ENCODE measurements at regions not wholly inside any gene's neighbourhood (a gene's known extent, or its start where the extent isn't known, plus 50 kb on each side); places are given as distances from the start of the nearest gene placed in this dataset.

GRCh38 chr20:11338496-11339306, 579.0 kb upstream of the BTBD3 start:
- no peaks in the 10 kb centered on the region for H3K9me3 ChIP-seq (ENCODE audit: control insufficient read depth, low read length)
- no peaks in the 10 kb centered on the region for H3K4me1 ChIP-seq (ENCODE audit: control insufficient read depth, insufficient read depth, low read length)
- H3K9ac ChIP-seq (ENCODE audit: low read length) = no peak overlapping the region
- H3K36me3 ChIP-seq (ENCODE audit: control insufficient read depth, insufficient read depth, low read length) = no peaks in the 10 kb centered on the region
- no peak overlapping the region for H3K4me3 ChIP-seq (ENCODE audit: low read length)
- H3K27me3 ChIP-seq (ENCODE audit: control insufficient read depth, insufficient read depth, low read length) = no peaks in the 10 kb centered on the region

GRCh38 chr20:11344939-11345338, 572.8 kb upstream of the BTBD3 start:
- H3K9ac ChIP-seq (ENCODE audit: low read length) = no peak overlapping the region
- H3K9me3 ChIP-seq (ENCODE audit: control insufficient read depth, low read length) = no peaks in the 10 kb centered on the region
- H3K27me3 ChIP-seq (ENCODE audit: control insufficient read depth, insufficient read depth, low read length) = no peaks in the 10 kb centered on the region
- H3K4me3 ChIP-seq (ENCODE audit: low read length) = no peak overlapping the region
- H3K36me3 ChIP-seq (ENCODE audit: control insufficient read depth, insufficient read depth, low read length) = no peaks in the 10 kb centered on the region
- no peaks in the 10 kb centered on the region for H3K4me1 ChIP-seq (ENCODE audit: control insufficient read depth, insufficient read depth, low read length)

GRCh38 chr20:11347738-11348137, 570.0 kb upstream of the BTBD3 start:
- Histone ChIP-seq H3K27me3 (ENCODE audit: control insufficient read depth, insufficient read depth, low read length) (no peaks in the 10 kb centered on the region), H3K9me3 (ENCODE audit: control insufficient read depth, low read length) (no peaks in the 10 kb centered on the region), H3K4me3 (ENCODE audit: low read length) (no peak overlapping the region), H3K36me3 (ENCODE audit: control insufficient read depth, insufficient read depth, low read length) (no peaks in the 10 kb centered on the region), H3K4me1 (ENCODE audit: control insufficient read depth, insufficient read depth, low read length) (no peaks in the 10 kb centered on the region), H3K9ac (ENCODE audit: low read length) (no peak overlapping the region)

GRCh38 chr20:11350126-11351005, 567.3 kb upstream of the BTBD3 start:
- Histone ChIP-seq H3K9me3 (ENCODE audit: control insufficient read depth, low read length) (no peaks in the 10 kb centered on the region), H3K9ac (ENCODE audit: low read length) (no peak overlapping the region), H3K4me1 (ENCODE audit: control insufficient read depth, insufficient read depth, low read length) (no peaks in the 10 kb centered on the region), H3K27me3 (ENCODE audit: control insufficient read depth, insufficient read depth, low read length) (no peaks in the 10 kb centered on the region), H3K36me3 (ENCODE audit: control insufficient read depth, insufficient read depth, low read length) (no peaks in the 10 kb centered on the region), H3K4me3 (ENCODE audit: low read length) (no peak overlapping the region)

- Histone ChIP-seq H3K27me3 (ENCODE audit: control insufficient read depth, insufficient read depth, low read length) (no peaks in the 10 kb centered on the region), H3K4me1 (ENCODE audit: control insufficient read depth, insufficient read depth, low read length) (no peaks in the 10 kb centered on the region), H3K9me3 (ENCODE audit: control insufficient read depth, low read length) (no peaks in the 10 kb centered on the region)
These were observed 565.7 kb upstream of the BTBD3 start for GRCh38 chr20:11352041-11352440.

GRCh38 chr20:11354846-11355245, 562.8 kb upstream of the BTBD3 start:
- H3K36me3 ChIP-seq (ENCODE audit: control insufficient read depth, insufficient read depth, low read length) = no peaks in the 10 kb centered on the region

More at GRCh38 chr20:11352041-11352440, 565.7 kb upstream of the BTBD3 start:
- Histone ChIP-seq H3K4me3 (ENCODE audit: low read length) (no peak overlapping the region), H3K36me3 (ENCODE audit: control insufficient read depth, insufficient read depth, low read length) (no peaks in the 10 kb centered on the region), H3K9ac (ENCODE audit: low read length) (no peak overlapping the region)

GRCh38 chr20:11355345-11355744, 562.3 kb upstream of the BTBD3 start:
- H3K27me3 ChIP-seq (ENCODE audit: control insufficient read depth, insufficient read depth, low read length) = no peaks in the 10 kb centered on the region
- no peak overlapping the region for H3K4me3 ChIP-seq (ENCODE audit: low read length)
- no peaks in the 10 kb centered on the region for H3K4me1 ChIP-seq (ENCODE audit: control insufficient read depth, insufficient read depth, low read length)
- H3K9ac ChIP-seq (ENCODE audit: low read length) = no peak overlapping the region
- H3K36me3 ChIP-seq (ENCODE audit: control insufficient read depth, insufficient read depth, low read length) = no peaks in the 10 kb centered on the region
- no peaks in the 10 kb centered on the region for H3K9me3 ChIP-seq (ENCODE audit: control insufficient read depth, low read length)

More at GRCh38 chr20:11354846-11355245, 562.8 kb upstream of the BTBD3 start:
- H3K4me1 ChIP-seq (ENCODE audit: control insufficient read depth, insufficient read depth, low read length) = no peaks in the 10 kb centered on the region
- no peaks in the 10 kb centered on the region for H3K9me3 ChIP-seq (ENCODE audit: control insufficient read depth, low read length)
- no peaks in the 10 kb centered on the region for H3K27me3 ChIP-seq (ENCODE audit: control insufficient read depth, insufficient read depth, low read length)
- H3K9ac ChIP-seq (ENCODE audit: low read length) = no peak overlapping the region
- no peak overlapping the region for H3K4me3 ChIP-seq (ENCODE audit: low read length)

- Histone ChIP-seq H3K36me3 (ENCODE audit: control insufficient read depth, insufficient read depth, low read length) (no peaks in the 10 kb centered on the region), H3K9me3 (ENCODE audit: control insufficient read depth, low read length) (no peaks in the 10 kb centered on the region), H3K9ac (ENCODE audit: low read length) (no peak overlapping the region), H3K27me3 (ENCODE audit: control insufficient read depth, insufficient read depth, low read length) (no peaks in the 10 kb centered on the region), H3K4me1 (ENCODE audit: control insufficient read depth, insufficient read depth, low read length) (no peaks in the 10 kb centered on the region), H3K4me3 (ENCODE audit: low read length) (no peak overlapping the region)
These were observed 561.6 kb upstream of the BTBD3 start for GRCh38 chr20:11356061-11356460.

- H3K36me3 ChIP-seq (ENCODE audit: control insufficient read depth, insufficient read depth, low read length) = no peaks in the 10 kb centered on the region
- no peaks in the 10 kb centered on the region for H3K27me3 ChIP-seq (ENCODE audit: control insufficient read depth, insufficient read depth, low read length)
- H3K9ac ChIP-seq (ENCODE audit: low read length) = no peak overlapping the region
- H3K4me3 ChIP-seq (ENCODE audit: low read length) = no peak overlapping the region
- no peaks in the 10 kb centered on the region for H3K4me1 ChIP-seq (ENCODE audit: control insufficient read depth, insufficient read depth, low read length)
- H3K9me3 ChIP-seq (ENCODE audit: control insufficient read depth, low read length) = no peaks in the 10 kb centered on the region
These were observed 555.2 kb upstream of the BTBD3 start for GRCh38 chr20:11362450-11362849.

- Histone ChIP-seq H3K9ac (ENCODE audit: low read length) (no peak overlapping the region), H3K36me3 (ENCODE audit: control insufficient read depth, insufficient read depth, low read length) (no peaks in the 10 kb centered on the region), H3K4me1 (ENCODE audit: control insufficient read depth, insufficient read depth, low read length) (no peaks in the 10 kb centered on the region), H3K27me3 (ENCODE audit: control insufficient read depth, insufficient read depth, low read length) (no peaks in the 10 kb centered on the region), H3K4me3 (ENCODE audit: low read length) (no peak overlapping the region), H3K9me3 (ENCODE audit: control insufficient read depth, low read length) (no peaks in the 10 kb centered on the region)
These were observed 553.0 kb upstream of the BTBD3 start for GRCh38 chr20:11364736-11365135.

GRCh38 chr20:11366660-11367059, 551.0 kb upstream of the BTBD3 start:
- Histone ChIP-seq H3K9ac (ENCODE audit: low read length) (no peak overlapping the region), H3K36me3 (ENCODE audit: control insufficient read depth, insufficient read depth, low read length) (no peaks in the 10 kb centered on the region), H3K4me1 (ENCODE audit: control insufficient read depth, insufficient read depth, low read length) (no peaks in the 10 kb centered on the region), H3K4me3 (ENCODE audit: low read length) (no peak overlapping the region), H3K9me3 (ENCODE audit: control insufficient read depth, low read length) (no peaks in the 10 kb centered on the region), H3K27me3 (ENCODE audit: control insufficient read depth, insufficient read depth, low read length) (no peaks in the 10 kb centered on the region)

GRCh38 chr20:11368499-11368898, 549.2 kb upstream of the BTBD3 start:
- Histone ChIP-seq H3K4me3 (ENCODE audit: low read length) (no peak overlapping the region), H3K36me3 (ENCODE audit: control insufficient read depth, insufficient read depth, low read length) (no peaks in the 10 kb centered on the region), H3K4me1 (ENCODE audit: control insufficient read depth, insufficient read depth, low read length) (no peaks in the 10 kb centered on the region), H3K9me3 (ENCODE audit: control insufficient read depth, low read length) (no peaks in the 10 kb centered on the region), H3K27me3 (ENCODE audit: control insufficient read depth, insufficient read depth, low read length) (no peaks in the 10 kb centered on the region), H3K9ac (ENCODE audit: low read length) (no peak overlapping the region)

Data from mucosa of stomach (tissue), 1 donor.